ENCODE measurements at regions not wholly inside any gene's neighbourhood (a gene's known extent, or its start where the extent isn't known, plus 50 kb on each side); places are given as distances from the start of the nearest gene placed in this dataset.

- no peak for DNase-seq
Measured at GRCh38 chr1:38126970-38127369, 80.4 kb upstream of the POU3F1 start.

DNA sequence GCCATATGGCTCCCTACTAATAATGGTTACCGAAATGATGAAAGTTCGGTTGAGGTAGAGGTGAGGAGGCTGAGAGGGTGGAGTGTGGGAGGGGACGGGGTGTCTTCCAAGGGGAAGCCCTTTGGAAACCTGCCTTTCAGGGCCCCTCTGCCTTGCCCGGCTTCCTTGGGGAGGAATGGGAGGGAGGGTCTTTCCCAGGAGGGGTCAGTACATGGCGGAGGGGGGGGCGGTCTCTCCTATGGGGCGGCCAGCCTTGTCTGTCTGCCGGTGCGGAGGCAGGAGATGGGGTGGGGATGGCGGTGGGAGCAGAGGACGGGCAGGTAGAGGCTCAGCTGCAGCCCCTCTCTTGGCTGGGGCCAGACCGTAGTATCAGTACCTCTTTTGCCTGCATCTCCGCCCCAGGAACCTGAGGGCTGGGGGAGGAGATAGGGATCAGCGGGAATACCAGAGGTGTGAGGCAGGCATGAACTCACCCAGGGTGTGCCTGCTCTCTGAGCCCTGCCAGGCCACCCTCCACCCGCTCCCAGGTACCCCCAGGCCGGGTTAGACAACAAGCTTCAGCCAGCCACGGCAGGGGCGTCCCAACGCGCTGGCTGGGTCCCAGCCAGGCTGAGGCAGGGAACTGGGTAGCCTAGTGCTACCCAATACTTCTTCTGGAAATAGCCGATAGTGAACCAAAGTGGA is 79.4 kb upstream of the POU3F1 start:
- DNase-seq = no peak

DNA sequence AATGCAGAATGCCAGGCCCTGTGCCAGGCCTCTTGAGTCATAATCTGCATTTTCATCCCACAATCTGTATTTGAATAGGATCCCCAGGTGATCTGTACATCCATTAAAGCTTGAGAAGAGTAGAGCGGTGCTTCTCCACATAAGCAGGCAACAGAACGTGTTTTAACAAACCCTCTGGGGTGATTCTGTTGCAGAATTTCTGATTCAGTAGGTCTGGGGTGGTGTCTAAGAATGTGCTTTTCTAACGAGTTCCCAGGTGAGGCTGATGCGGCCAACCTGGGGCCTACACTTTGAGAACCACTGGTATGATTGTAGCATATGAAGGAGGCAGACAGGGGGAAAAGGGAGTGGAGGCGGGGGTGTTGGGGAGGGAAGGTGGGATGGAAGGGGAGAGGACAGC is 78.4 kb upstream of the POU3F1 start:
- no peak for DNase-seq

GRCh38 chr1:38123356-38124135 is 77.0 kb upstream of the POU3F1 start:
- peak in 1 of 2 experiments; percentile 58 for DNase-seq

DNA sequence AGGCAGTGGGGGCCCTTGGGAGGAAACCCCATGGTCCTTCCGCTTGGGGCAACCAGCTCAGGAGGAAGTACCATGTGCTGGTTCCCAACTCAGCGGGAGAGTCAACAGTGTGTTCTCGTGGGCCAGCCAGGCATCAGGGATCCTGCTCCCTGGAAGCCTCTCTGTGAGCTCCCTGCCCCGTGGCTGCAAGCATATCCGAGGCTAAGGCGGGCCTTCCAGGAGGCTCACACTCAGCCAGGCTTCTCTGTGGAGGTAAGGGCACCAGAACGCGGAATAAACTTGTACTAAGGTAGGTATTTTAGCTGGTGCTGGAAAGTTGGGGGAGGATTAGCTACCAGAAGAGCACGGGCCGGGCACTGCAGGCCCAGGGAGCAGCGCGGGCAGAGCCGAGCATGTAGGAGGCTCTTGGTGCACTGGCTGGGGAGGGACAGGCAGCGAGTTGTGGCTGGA is 74.7 kb upstream of the POU3F1 start:
- no peak for DNase-seq

GRCh38 chr1:38120552-38121230 is 74.1 kb upstream of the POU3F1 start:
- DNase-seq = no peak

GRCh38 chr1:38118976-38119375 is 72.4 kb upstream of the POU3F1 start:
- no peak for DNase-seq

DNA sequence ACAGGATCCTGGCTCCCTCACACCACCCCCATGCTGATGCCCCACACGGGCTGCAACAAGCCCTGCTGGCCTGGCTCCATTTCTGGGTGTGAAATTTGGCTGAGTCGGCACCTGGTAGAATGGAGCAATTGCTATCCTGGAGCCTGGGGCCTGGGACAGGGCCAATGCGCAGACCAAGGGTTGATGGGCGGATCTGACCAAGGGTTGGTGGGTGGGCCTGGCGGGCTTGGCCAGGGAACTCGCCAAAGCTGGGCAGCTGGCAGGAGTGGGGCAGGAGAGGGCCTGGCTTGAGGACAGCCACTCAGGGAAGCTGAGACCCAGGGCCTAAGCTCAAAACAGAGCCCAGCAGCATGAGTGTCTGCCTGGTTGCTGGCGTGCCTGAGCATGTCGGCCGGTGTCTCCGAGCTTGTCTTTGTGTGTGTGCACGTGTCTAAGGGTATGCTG is 70.9 kb upstream of the POU3F1 start:
- no peak for DNase-seq

DNA sequence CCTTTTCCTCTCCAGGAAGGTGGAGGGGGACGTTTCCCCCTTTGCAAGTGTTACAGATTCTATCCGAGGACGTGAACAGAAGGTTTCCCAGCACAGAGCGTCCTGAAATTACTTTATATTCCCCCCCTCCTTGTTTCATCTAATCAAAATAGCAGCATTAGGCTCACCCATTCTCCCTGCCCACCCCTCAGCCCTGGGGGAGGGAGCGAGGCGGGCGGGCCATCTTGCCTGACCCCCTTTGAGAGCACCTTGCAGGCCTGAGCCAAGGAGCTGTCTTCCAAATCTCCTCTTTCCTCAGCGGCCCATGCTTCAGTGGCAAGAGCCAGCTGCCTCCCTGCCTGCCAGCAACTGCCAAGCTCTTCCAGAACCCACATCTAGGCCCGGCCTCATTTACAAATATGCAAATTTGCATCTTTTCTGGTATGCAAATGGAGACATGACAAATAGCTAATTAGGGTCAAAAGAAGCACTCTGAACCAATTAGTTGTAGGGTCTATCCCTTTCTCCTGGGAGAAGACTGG is 69.1 kb upstream of the POU3F1 start:
- DNase-seq = no peak

DNA sequence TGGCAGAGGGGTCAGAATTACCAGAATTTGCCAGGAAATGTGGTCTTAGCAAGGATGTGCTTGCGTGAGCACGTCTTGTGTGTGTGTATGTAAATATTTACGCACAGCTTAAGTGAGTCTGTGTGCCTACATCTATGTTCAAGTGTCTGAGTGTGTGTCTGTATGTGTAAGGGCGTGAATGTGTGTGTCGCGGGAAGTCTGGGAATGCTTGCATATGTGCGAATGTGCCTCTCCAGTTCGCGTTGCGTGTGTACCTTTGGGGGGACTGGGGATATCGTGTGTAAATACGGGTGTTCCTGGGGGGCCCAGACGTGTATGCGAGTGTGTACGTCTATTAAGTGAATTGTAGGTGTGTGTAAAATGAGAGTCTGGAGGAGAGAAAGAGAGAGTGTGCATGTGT is 68.6 kb upstream of the POU3F1 start:
- DNase-seq = no peak

- no peak for DNase-seq
Measured at GRCh38 chr1:38114241-38115026, 67.8 kb upstream of the POU3F1 start.

DNA sequence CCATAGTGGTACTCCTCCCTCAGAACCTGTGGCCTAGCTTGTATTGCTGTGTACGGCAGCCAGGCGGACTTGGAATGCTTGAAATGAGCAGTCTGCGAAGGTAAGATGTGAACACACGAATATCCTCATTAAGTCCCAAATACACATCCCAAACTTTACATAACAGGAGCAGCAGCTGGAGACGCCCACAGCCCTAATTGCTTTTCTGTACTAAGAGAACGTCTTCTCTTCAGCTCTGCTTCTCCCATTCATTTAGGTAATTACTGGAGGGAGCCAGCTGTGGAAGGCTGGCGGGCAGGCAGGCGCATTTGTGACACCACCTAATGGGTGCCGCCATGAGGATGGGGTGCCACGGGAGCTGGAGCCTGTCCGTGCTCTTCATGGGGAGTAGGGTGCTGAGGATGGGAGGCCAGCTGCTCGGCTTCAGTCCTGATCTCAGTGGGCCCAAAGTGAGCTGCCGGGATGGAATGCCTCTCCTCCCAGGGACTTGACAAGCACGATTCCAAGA is 66.6 kb upstream of the POU3F1 start:
- DNase-seq = no peak

GRCh38 chr1:38111589-38111988 is 65.0 kb upstream of the POU3F1 start:
- no peak for DNase-seq

- no peak for DNase-seq
Measured at GRCh38 chr1:38105267-38105666, 58.7 kb upstream of the POU3F1 start.

DNA sequence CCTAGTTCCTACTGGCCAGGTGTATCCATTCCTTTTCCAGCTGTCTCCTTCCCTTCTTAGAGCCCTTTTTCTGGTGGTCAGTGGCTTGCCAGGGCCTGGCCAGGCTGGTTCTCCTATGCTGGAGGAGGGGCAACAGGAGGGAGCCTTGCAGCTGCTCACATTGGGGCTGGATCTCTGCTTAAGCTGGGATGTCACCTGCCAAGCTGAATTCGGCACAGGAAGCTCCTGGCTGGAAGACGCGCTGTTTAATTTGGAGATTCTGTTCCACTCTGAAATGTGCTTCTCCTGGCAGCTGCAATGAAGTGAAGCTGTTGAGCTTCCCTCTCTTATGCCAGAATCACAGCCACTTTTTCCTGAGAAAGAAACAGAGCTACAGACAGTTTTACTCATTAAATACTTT is 56.0 kb upstream of the POU3F1 start:
- no peak for DNase-seq

- DNase-seq = no peak
Measured at GRCh38 chr1:38101037-38101785, 54.6 kb upstream of the POU3F1 start.

GRCh38 chr1:38098101-38098847 is 51.7 kb upstream of the POU3F1 start:
- no peak for DNase-seq

DNA sequence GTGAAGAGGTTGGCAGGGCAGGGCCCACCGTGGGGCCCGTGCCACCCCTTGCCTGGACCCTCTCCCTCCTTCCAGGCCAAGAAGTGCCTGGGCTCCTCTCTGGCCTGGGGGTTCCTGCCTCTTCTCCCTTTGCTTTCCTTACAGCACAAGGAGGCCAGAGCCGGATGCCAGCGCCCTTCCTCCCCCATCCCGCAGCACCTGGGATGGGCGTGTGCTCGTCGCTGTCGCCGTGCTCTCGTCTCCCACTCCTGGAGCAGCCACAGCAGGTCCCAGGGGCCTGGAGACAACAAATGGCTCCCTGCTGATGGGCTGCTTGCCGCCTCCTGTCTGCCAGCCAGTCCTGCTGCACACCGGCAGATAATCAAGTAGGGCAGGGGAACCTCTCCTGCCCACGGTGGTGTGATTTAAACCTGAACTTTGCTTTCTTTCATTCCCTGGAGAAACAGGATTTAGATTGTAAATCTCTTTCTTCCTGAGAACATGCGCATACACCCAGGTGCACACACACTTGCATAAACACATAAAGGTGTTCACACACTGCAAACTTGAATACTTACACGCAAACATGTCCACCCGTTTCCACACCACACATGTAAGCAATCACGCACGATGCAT is 50.8 kb upstream of the POU3F1 start:
- DNase-seq = peak in 1 of 2 experiments; percentile 22
